H1 (cell line): ENCODE measurements at regions not wholly inside any gene's neighbourhood (a gene's known extent, or its start where the extent isn't known, plus 50 kb on each side); places are given as distances from the start of the nearest gene placed in this dataset.

Experiments
- CTCF ChIA-PET: fragments of 300-600 bp; sonication (Branson Sonifier 250); formaldehyde crosslinking; loops from one replicate; lab custom pipeline; 2021; ENCODE audit not compliant: partially characterized antibody; lab: Charles Lee
- POLR2A ChIA-PET: fragments of 300-600 bp; sonication (Branson Sonifier 250); formaldehyde crosslinking; loops from one replicate; lab custom pipeline; 2021; ENCODE audit warnings: inconsistent platforms; ENCODE audit not compliant: partially characterized antibody; lab: Charles Lee
- DNase-seq, 2 experiments: peaks; one replicate each; pipeline versions ENCODE4 v3.0.0 to v3.0.0-alpha.2; 2010 to 2022; ENCODE audit warnings: low spot score in 2 of 2, low read depth in 1 of 2, mixed read lengths in 1 of 2
- FAIRE-seq: peaks from 2 replicates; lab custom pipeline; 2011; peaks lifted over from hg19 to GRCh38; lab: Jason Lieb, UNC
- H2AFZ ChIP-seq: 2 replicates; pipeline ENCODE4 v1.8.1; 2012; ENCODE audit warnings: low read length, inconsistent platforms
- H2AK5ac ChIP-seq: 2 replicates; pipeline ENCODE4 v1.6.1; 2013; ENCODE audit warnings: low read depth, low read length
- H2BK120ac ChIP-seq: replicated peaks from 2 replicates; pipeline ENCODE3; 2013; ENCODE audit warnings: low read depth, low read length, inconsistent platforms
- H2BK12ac ChIP-seq: 2 replicates; pipeline ENCODE4 v1.6.1; 2013; ENCODE audit warnings: low read depth, low read length
- H2BK15ac ChIP-seq: 2 replicates; pipeline ENCODE4 v1.6.1; 2013; ENCODE audit warnings: low read length
- H2BK20ac ChIP-seq: 2 replicates; pipeline ENCODE4 v1.6.1; 2013; ENCODE audit warnings: low read length
- H2BK5ac ChIP-seq: 2 replicates; pipeline ENCODE4 v1.6.1; 2013; ENCODE audit warnings: low read depth, low read length
- H3K14ac ChIP-seq: 2 replicates; pipeline ENCODE4 v1.6.1; 2013; ENCODE audit warnings: inconsistent platforms; ENCODE audit not compliant: insufficient read length
- H3K18ac ChIP-seq: 2 replicates; pipeline ENCODE4 v1.6.1; 2013; ENCODE audit warnings: low read length; ENCODE audit errors: extremely low read depth
- H3K23ac ChIP-seq: 2 replicates; pipeline ENCODE4 v1.6.1; 2013; ENCODE audit warnings: inconsistent platforms; ENCODE audit not compliant: insufficient read length
- H3K23me2 ChIP-seq: 2 replicates; pipeline ENCODE4 v1.6.1; 2013; ENCODE audit warnings: low read depth, low read length
- H3K27ac ChIP-seq: 2 replicates; pipeline ENCODE4 v1.6.1; 2011; ENCODE audit warnings: low read depth, low read length, inconsistent platforms
- H3K27me3 ChIP-seq, 4 experiments: replicated peaks in 1 of 4; 1 replicate in 1 of 4; 2 replicates in 3 of 4; pipeline versions ENCODE4 v1.6.1 to v1.8.1; 2011 to 2013; ENCODE audit warnings: low read length in 3 of 4, mild to moderate bottlenecking in 3 of 4, inconsistent platforms in 2 of 4, mixed read lengths in 2 of 4, moderate library complexity in 1 of 4; ENCODE audit not compliant: control insufficient read depth in 3 of 4, insufficient read depth in 3 of 4; ENCODE audit errors: extremely low read depth in 1 of 4
- H3K36me3 ChIP-seq, 4 experiments: 2 replicates each; pipeline versions ENCODE4 v1.6.1 to v1.8.1; 2011 to 2013; ENCODE audit warnings: mild to moderate bottlenecking in 4 of 4, low read length in 3 of 4, moderate library complexity in 2 of 4, control low read depth in 1 of 4, inconsistent platforms in 1 of 4; ENCODE audit not compliant: insufficient read depth in 4 of 4, control insufficient read depth in 2 of 4
- H3K4ac ChIP-seq: replicated peaks from 2 replicates; pipeline ENCODE3; 2013; ENCODE audit warnings: low read length, low read depth, mixed read lengths, inconsistent platforms; ENCODE audit not compliant: insufficient read length
- H3K4me1 ChIP-seq, 4 experiments: replicated peaks in 1 of 4; 1 replicate in 1 of 4; 2 replicates in 3 of 4; pipeline versions ENCODE4 v1.6.1 to v1.8.1; 2011 to 2013; ENCODE audit warnings: low read length in 3 of 4, inconsistent platforms in 2 of 4, mixed read lengths in 1 of 4; ENCODE audit not compliant: insufficient read depth in 4 of 4, control insufficient read depth in 3 of 4
- H3K4me2 ChIP-seq, 2 experiments: 2 replicates each; pipeline versions ENCODE4 v1.6.1 to v1.8.1; 2011 to 2013; ENCODE audit warnings: low read depth in 2 of 2, low read length in 2 of 2, control low read depth in 1 of 2, inconsistent platforms in 1 of 2, mild to moderate bottlenecking in 1 of 2; ENCODE audit not compliant: insufficient read depth in 1 of 2
- H3K4me3 ChIP-seq, 4 experiments: fragments of 200-600, 300-600 bp in 1 of 4; sonication (generic), shearing (Covaris generic), sonication (Bioruptor Twin) in 1 of 4; 2 replicates each; pipeline versions ENCODE4 v1.5.1 to v1.8.1; 2011 to 2016; ENCODE audit warnings: low read length in 4 of 4, low read depth in 3 of 4, control low read depth in 2 of 4, inconsistent platforms in 2 of 4, mild to moderate bottlenecking in 2 of 4, mixed read lengths in 1 of 4, moderate library complexity in 1 of 4; ENCODE audit not compliant: insufficient read depth in 2 of 4; ENCODE audit errors: extremely low read depth in 1 of 4
- H3K56ac ChIP-seq: replicated peaks from 2 replicates; pipeline ENCODE3; 2013; ENCODE audit warnings: low read depth, mild to moderate bottlenecking, mixed read lengths, low read length, inconsistent platforms; ENCODE audit not compliant: insufficient read length
- H3K79me1 ChIP-seq: 2 replicates; pipeline ENCODE4 v1.6.1; 2013; ENCODE audit warnings: low read depth, low read length, control low read depth
- H3K79me2 ChIP-seq, 2 experiments: 2 replicates each; pipeline versions ENCODE4 v1.6.1 to v1.8.1; 2012 to 2013; ENCODE audit warnings: low read length in 2 of 2, mild to moderate bottlenecking in 2 of 2, inconsistent platforms in 1 of 2; ENCODE audit not compliant: insufficient read depth in 2 of 2, control insufficient read depth in 1 of 2
- H3K9ac ChIP-seq, 4 experiments: replicated peaks in 1 of 4; 1 replicate in 1 of 4; 2 replicates in 3 of 4; pipeline versions ENCODE4 v1.6.1 to v1.8.1; 2011 to 2013; ENCODE audit warnings: low read depth in 3 of 4, low read length in 3 of 4, control low read depth in 2 of 4, mild to moderate bottlenecking in 2 of 4, moderate library complexity in 2 of 4, inconsistent platforms in 1 of 4; ENCODE audit errors: extremely low read depth in 1 of 4
- H3K9me3 ChIP-seq, 2 experiments: 2 replicates each; pipeline versions ENCODE4 v1.6.1 to v1.8.1; 2012 to 2013; ENCODE audit warnings: mild to moderate bottlenecking in 2 of 2, moderate library complexity in 2 of 2, control low read depth in 1 of 2, inconsistent platforms in 1 of 2, low read depth in 1 of 2, low read length in 1 of 2, mixed read lengths in 1 of 2; ENCODE audit not compliant: insufficient read depth in 2 of 2
- H4K20me1 ChIP-seq, 2 experiments: replicated peaks in 1 of 2; 2 replicates each; pipeline versions ENCODE3 to v1.8.1; 2011 to 2013; ENCODE audit warnings: inconsistent platforms in 2 of 2, low read length in 2 of 2, mild to moderate bottlenecking in 1 of 2; ENCODE audit not compliant: insufficient read depth in 2 of 2, control insufficient read depth in 1 of 2
- H4K5ac ChIP-seq: 2 replicates; pipeline ENCODE4 v1.6.1; 2013; ENCODE audit warnings: low read length, low read depth, mixed read lengths, inconsistent platforms; ENCODE audit not compliant: insufficient read length
- H4K8ac ChIP-seq: 2 replicates; pipeline ENCODE4 v1.8.0; 2013; ENCODE audit warnings: mild to moderate bottlenecking, moderate library complexity, low read length, inconsistent platforms; ENCODE audit not compliant: insufficient read depth; ENCODE audit errors: extremely low read depth
- H4K91ac ChIP-seq: replicated peaks from 2 replicates; pipeline ENCODE3; 2013; ENCODE audit warnings: low read length, mixed read lengths, inconsistent platforms; ENCODE audit not compliant: insufficient read length
- ASH2L ChIP-seq: fragments of 200-600, 300-600 bp; sonication (generic); IDR thresholded peaks from one replicate; pipeline ENCODE4 v1.7.1; 2017; ENCODE audit warnings: low read length
- ATF3 ChIP-seq: IDR thresholded peaks from 2 replicates; pipeline ENCODE4 v1.6.1; 2011; ENCODE audit warnings: low read depth, mild to moderate bottlenecking, low read length; ENCODE audit not compliant: insufficient read depth
- CHD2 ChIP-seq: IDR thresholded peaks from 2 replicates; pipeline ENCODE4 v1.6.1; 2012; ENCODE audit warnings: low read length, improper control_type of control experiment
- CREB1 ChIP-seq: IDR thresholded peaks from 2 replicates; pipeline ENCODE4 v1.6.1; 2012; ENCODE audit warnings: inconsistent platforms
- EZH2 ChIP-seq: fragments of 200-600 bp; sonication (generic); IDR thresholded peaks from 2 replicates; pipeline ENCODE4 v1.7.1; 2012; ENCODE audit warnings: low read depth, mild to moderate bottlenecking, moderate library complexity, low read length, inconsistent platforms; ENCODE audit not compliant: severe bottlenecking
- HDAC6 ChIP-seq: IDR thresholded peaks from one replicate; pipeline ENCODE4 v1.7.1; 2012; ENCODE audit warnings: low read depth, mild to moderate bottlenecking, inconsistent platforms, low read length, moderate library complexity
- KDM1A ChIP-seq: fragments of 200-600, 300-600 bp; sonication (generic); IDR thresholded peaks from 2 replicates; pipeline ENCODE4 v1.7.1; 2016; ENCODE audit warnings: mild to moderate bottlenecking, low read length, borderline replicate concordance
- KDM4A ChIP-seq: IDR thresholded peaks from one replicate; pipeline ENCODE4 v1.7.1; 2012; ENCODE audit warnings: low read depth, mild to moderate bottlenecking, moderate library complexity, low read length, inconsistent platforms; ENCODE audit not compliant: severe bottlenecking
- NRF1 ChIP-seq: IDR thresholded peaks from 2 replicates; pipeline ENCODE4 v1.6.1; 2011; ENCODE audit warnings: mild to moderate bottlenecking, low read depth, low read length, improper control_type of control experiment
- RNF2 ChIP-seq: fragments of 200-900, 300-1000 bp; sonication (generic); IDR thresholded peaks from 2 replicates; pipeline ENCODE4 v1.7.1; 2016; ENCODE audit warnings: borderline replicate concordance, low read depth, mild to moderate bottlenecking, antibody characterized with exemption, low read length; ENCODE audit not compliant: poor library complexity, severe bottlenecking; ENCODE audit errors: missing control alignments
- SAP30 ChIP-seq: fragments of 300-600 bp; sonication (generic); IDR thresholded peaks from 2 replicates; pipeline ENCODE4 v1.7.1; 2012; ENCODE audit warnings: low read length, moderate library complexity, mild to moderate bottlenecking, inconsistent platforms; ENCODE audit not compliant: insufficient read depth, insufficient replicate concordance
- SIX5 ChIP-seq: IDR thresholded peaks from 2 replicates; pipeline ENCODE4 v1.6.1; 2011; ENCODE audit warnings: mild to moderate bottlenecking, low read depth, low read length
- SP1 ChIP-seq: IDR thresholded peaks from 2 replicates; pipeline ENCODE4 v1.6.1; 2011; ENCODE audit warnings: low read depth, low read length
- SP2 ChIP-seq: IDR thresholded peaks from 2 replicates; pipeline ENCODE4 v1.6.1; 2012; ENCODE audit warnings: mild to moderate bottlenecking, low read length, inconsistent platforms
- TCF12 ChIP-seq: IDR thresholded peaks from 2 replicates; pipeline ENCODE4 v1.6.1; 2011; ENCODE audit warnings: low read depth, mild to moderate bottlenecking, low read length
- TEAD4 ChIP-seq: IDR thresholded peaks from 2 replicates; pipeline ENCODE4 v1.6.1; 2012; ENCODE audit warnings: low read depth, low read length, inconsistent platforms, mixed read lengths
- WGBS, 2 experiments: shearing (Covaris generic) in 1 of 2; methylation state at CpG; one replicate each; pipeline versions ENCODE4 v1.1.6 to v1.1.7; 2013 to 2015; ENCODE audit warnings: low lambda C conversion rate in 2 of 2, mixed read lengths in 2 of 2, inconsistent platforms in 1 of 2, low coverage in 1 of 2, missing lambda C conversion rate in 1 of 2; ENCODE audit not compliant: insufficient replicate concordance in 2 of 2, insufficient coverage in 1 of 2, insufficient read length in 1 of 2; ENCODE audit errors: extremely low coverage in 1 of 2, missing lambda C conversion rate in 1 of 2; 5-methylcytosine and 5-hydroxymethylcytosine counted together

- FAIRE-seq: no peak
- DNase-seq: no peak
- peaks cover 0 to 5% of the 10 kb centered on the region in 2 experiments; a peak in 1 of 4 replicates for H3K9me3 ChIP-seq
- no peaks in the 10 kb centered on the region for H4K20me1 ChIP-seq
- H2AK5ac ChIP-seq: no peak overlapping the region
- H4K5ac ChIP-seq: no peak overlapping the region
- no peaks in the 10 kb centered on the region; the same call in 1 of the 2 replicates for H3K23me2 ChIP-seq
- no peaks in the 10 kb centered on the region for H3K79me2 ChIP-seq
- no peak overlapping the region for H3K56ac ChIP-seq
- no peak overlapping the region for H3K4me3 ChIP-seq
- H2BK5ac ChIP-seq: no peak overlapping the region
- H2AFZ ChIP-seq: no peak overlapping the region
- no peak overlapping the region for H3K23ac ChIP-seq
- no peak overlapping the region for H4K8ac ChIP-seq
- no peaks in the 10 kb centered on the region for H3K79me1 ChIP-seq
- 86% methylated on average over 1 of the region's 1 CpG; no CpG with 5 or more reads in 1 of the 2 experiments for WGBS, 2 experiments
- POLR2A ChIA-PET: no interaction called here
- no peak overlapping the region for H3K4me2 ChIP-seq
- H3K9ac ChIP-seq: no peak overlapping the region
- H3K36me3 ChIP-seq: no peaks in the 10 kb centered on the region
- H2BK12ac ChIP-seq: no peak overlapping the region
- no peak overlapping the region for H3K27ac ChIP-seq
- no peak overlapping the region for H2BK120ac ChIP-seq
- H3K18ac ChIP-seq: no peak overlapping the region
- H3K4me1 ChIP-seq: no peaks in the 10 kb centered on the region
- H3K14ac ChIP-seq: no peak overlapping the region
- H2BK20ac ChIP-seq: no peak overlapping the region
- no peak overlapping the region for H3K4ac ChIP-seq
- H2BK15ac ChIP-seq: no peak overlapping the region
- CTCF ChIA-PET: no interaction called here
- no peaks in the 10 kb centered on the region for H3K27me3 ChIP-seq
- H4K91ac ChIP-seq: no peak overlapping the region
- TF ChIP-seq NRF1 (no peak), ATF3 (no peak), CHD2 (no peak), TEAD4 (no peak), SAP30 (no peak), TCF12 (no peak), KDM1A (no peak), SP2 (no peak), CREB1 (no peak), ASH2L (no peak), SP1 (no peak), HDAC6 (no peak), SIX5 (no peak), KDM4A (no peak), RNF2 (no peak), EZH2 (no peak)
These were observed 221.9 kb upstream of the ZBTB20 start for GRCh38 chr3:115369021-115369420.
